ENCODE measurements at regions not wholly inside any gene's neighbourhood (a gene's known extent, or its start where the extent isn't known, plus 50 kb on each side); places are given as distances from the start of the nearest gene placed in this dataset.
"Not testable (repeated sequence)": the region's sequence is repeated elsewhere in the genome, so short reads cannot be mapped to it uniquely, and the experiment has no call there.

- Histone ChIP-seq H3K36me3 (no peaks in the 10 kb centered on the region), H3K4me3 (no peak overlapping the region), H3K27me3 (peaks cover 0 to 8% of the 10 kb centered on the region in 2 donors), H3K9me3 (peaks cover 0 to 8% (median 0%) of the 10 kb centered on the region in 3 donors), H3K27ac (no peak overlapping the region), H3K4me1 (no peaks in the 10 kb centered on the region)
- no peak for TF ChIP-seq CTCF (IDR thresholded peaks at IDR 0.05)
- DNase-seq: no peak
- intact Hi-C loops (cut with DNase I; ENCODE audit: low total_unique reads): no loop called here
These were observed 94.7 kb downstream of the WTIP start for GRCh38 chr19:34576292-34576691.

- H3K36me3 ChIP-seq: no peaks in the 10 kb centered on the region
- no peak for DNase-seq
- intact Hi-C loops (cut with DNase I; ENCODE audit: low total_unique reads): no loop called here
- no peak overlapping the region for H3K4me3 ChIP-seq
- H3K4me1 ChIP-seq: no peaks in the 10 kb centered on the region
- peaks cover 3 to 16% (median 9%) of the 10 kb centered on the region in 3 donors for H3K9me3 ChIP-seq
- TF ChIP-seq CTCF (IDR thresholded peaks at IDR 0.05): no peak
- H3K27me3 ChIP-seq: peaks cover 0 to 8% of the 10 kb centered on the region in 2 donors
- H3K27ac ChIP-seq: no peak overlapping the region
These were observed 93.6 kb downstream of the WTIP start for GRCh38 chr19:34575206-34575605.

GRCh38 chr19:34574704-34575103 lies 93.1 kb downstream of the WTIP start:
- Histone ChIP-seq H3K9me3 (peaks cover 5 to 20% (median 12%) of the 10 kb centered on the region in 3 donors), H3K27ac (no peak overlapping the region), H3K27me3 (peaks cover 0 to 8% of the 10 kb centered on the region in 2 donors), H3K4me1 (no peaks in the 10 kb centered on the region), H3K36me3 (no peaks in the 10 kb centered on the region), H3K4me3 (no peak overlapping the region)
- intact Hi-C loops (cut with DNase I; ENCODE audit: low total_unique reads): no loop called here
- DNase-seq: no peak
- TF ChIP-seq CTCF (IDR thresholded peaks at IDR 0.05): no peak

GRCh38 chr19:34573226-34573864 lies 91.8 kb downstream of the WTIP start:
- H3K4me3 ChIP-seq: no peak overlapping the region
- no peaks in the 10 kb centered on the region for H3K4me1 ChIP-seq
- intact Hi-C loops (cut with DNase I; ENCODE audit: low total_unique reads): no loop called here
- H3K36me3 ChIP-seq: no peaks in the 10 kb centered on the region
- no peak for DNase-seq
- no peak overlapping the region for H3K27ac ChIP-seq
- TF ChIP-seq CTCF (IDR thresholded peaks at IDR 0.05): no peak
- peaks cover 0 to 7% of the 10 kb centered on the region in 2 donors for H3K27me3 ChIP-seq
- peaks cover 5 to 33% (median 24%) of the 10 kb centered on the region in 3 donors for H3K9me3 ChIP-seq

- DNase-seq; H3K27ac ChIP-seq; H3K27me3 ChIP-seq; H3K4me1 ChIP-seq; intact Hi-C loops (cut with DNase I; ENCODE audit: low total_unique reads); H3K4me3 ChIP-seq; H3K36me3 ChIP-seq: not testable (repeated sequence)
- peaks cover 5 to 40% (median 26%) of the 10 kb centered on the region in 3 donors for H3K9me3 ChIP-seq
These were observed 88.6 kb downstream of the WTIP start for GRCh38 chr19:34570140-34570539.

GRCh38 chr19:34562344-34562743 lies 80.8 kb downstream of the WTIP start:
- DNase-seq; intact Hi-C loops (cut with DNase I; ENCODE audit: low total_unique reads): not testable (repeated sequence)

More at GRCh38 chr19:34562344-34562743, 80.8 kb downstream of the WTIP start:
- H3K27ac ChIP-seq, H3K9me3 ChIP-seq, H3K4me3 ChIP-seq, H3K27me3 ChIP-seq, H3K36me3 ChIP-seq, H3K4me1 ChIP-seq: not testable (repeated sequence)

Measured in tibial artery (tissue), 4 donors.